ENCODE measurements at regions not wholly inside any gene's neighbourhood (a gene's known extent, or its start where the extent isn't known, plus 50 kb on each side); places are given as distances from the start of the nearest gene placed in this dataset.
A peak's percentile ranks its signal among the peaks of the same experiment; 100 is the strongest.
"Not testable (repeated sequence)": the region's sequence is repeated elsewhere in the genome, so short reads cannot be mapped to it uniquely, and the experiment has no call there.

- no peak for DNase-seq
Measured at GRCh38 chr14:43855556-43855955, 651.5 kb downstream of the FSCB start.

- no peak for DNase-seq
Measured at GRCh38 chr14:43853541-43853940, 653.5 kb downstream of the FSCB start.

GRCh38 chr14:43803076-43803689, 703.9 kb downstream of the FSCB start:
- no peak for DNase-seq

- no peak for DNase-seq
Measured at GRCh38 chr14:43795600-43796228, 711.4 kb downstream of the FSCB start.

GRCh38 chr14:43793579-43793978, 713.5 kb downstream of the FSCB start:
- DNase-seq: no peak

- no peak for DNase-seq
Measured at GRCh38 chr14:43792980-43793379, 714.1 kb downstream of the FSCB start.

GRCh38 chr14:43790681-43791080, 716.4 kb downstream of the FSCB start:
- no peak for DNase-seq

GRCh38 chr14:43789458-43789857, 717.6 kb downstream of the FSCB start:
- no peak for DNase-seq

- no peak for DNase-seq
Measured at GRCh38 chr14:43786066-43786762, 720.9 kb downstream of the FSCB start.

- DNase-seq: not testable (repeated sequence)
Measured at GRCh38 chr14:43784432-43784831, 722.7 kb downstream of the FSCB start.

GRCh38 chr14:43778937-43779639, 728.0 kb downstream of the FSCB start:
- DNase-seq: no peak

- DNase-seq: peak; percentile 13
Measured at GRCh38 chr14:43778570-43778936, 728.5 kb downstream of the FSCB start.

- DNase-seq: no peak
Measured at GRCh38 chr14:43765474-43765873, 741.6 kb downstream of the FSCB start.

GRCh38 chr14:43764433-43764832, 742.6 kb downstream of the FSCB start:
- no peak for DNase-seq

- DNase-seq: no peak
Measured at GRCh38 chr14:43755707-43756106, 751.4 kb downstream of the FSCB start.

- DNase-seq: no peak
Measured at GRCh38 chr14:43754838-43755237, 752.2 kb downstream of the FSCB start.

- DNase-seq: no peak
Measured at GRCh38 chr14:43745746-43746145, 761.3 kb downstream of the FSCB start.

- no peak for DNase-seq
Measured at GRCh38 chr14:43735932-43736331, 771.2 kb downstream of the FSCB start.

- DNase-seq: no peak
Measured at GRCh38 chr14:43729143-43729542, 777.9 kb downstream of the FSCB start.

- no peak for DNase-seq
Measured at GRCh38 chr14:43706900-43707299, 800.2 kb downstream of the FSCB start.

GRCh38 chr14:43698561-43699284, 808.4 kb downstream of the FSCB start:
- not testable (repeated sequence) for DNase-seq

GRCh38 chr14:43697003-43697402, 810.1 kb downstream of the FSCB start:
- no peak for DNase-seq

- no peak for DNase-seq
Measured at GRCh38 chr14:43692706-43693105, 814.4 kb downstream of the FSCB start.
